ENCODE measurements at regions not wholly inside any gene's neighbourhood (a gene's known extent, or its start where the extent isn't known, plus 50 kb on each side); places are given as distances from the start of the nearest gene placed in this dataset.

- Histone ChIP-seq H4K91ac (replicated peaks; ENCODE audit: insufficient read length, low read length) (no peak overlapping the region), H3K4me2 (ENCODE audit: insufficient read depth in 1 of 2, low read depth in 2 of 2, low read length in 2 of 2) (no peak overlapping the region), H3K14ac (ENCODE audit: insufficient read length) (no peak overlapping the region), H2BK12ac (ENCODE audit: low read depth, low read length) (no peak overlapping the region), H3K9ac (replicated peaks in 1 of 4; ENCODE audit: extremely low read depth in 1 of 4, low read depth in 3 of 4, low read length in 3 of 4) (no peak overlapping the region), H3K4me1 (replicated peaks in 1 of 4; ENCODE audit: control insufficient read depth in 3 of 4, insufficient read depth in 4 of 4, low read length in 3 of 4) (peaks cover 0 to 2% (median 0%) of the 10 kb centered on the region in 4 experiments; a peak in 1 of 7 replicates), H2AFZ (ENCODE audit: low read length) (no peak overlapping the region), H3K36me3 (ENCODE audit: control insufficient read depth in 2 of 4, insufficient read depth in 4 of 4, low read length in 3 of 4) (no peaks in the 10 kb centered on the region), H3K23me2 (ENCODE audit: low read depth, low read length) (no peaks in the 10 kb centered on the region), H3K9me3 (ENCODE audit: insufficient read depth in 2 of 2, low read depth in 1 of 2, low read length in 1 of 2) (peaks cover 8 to 11% of the 10 kb centered on the region in 2 experiments; a peak in 3 of 4 replicates), H2BK5ac (ENCODE audit: low read depth, low read length) (no peak overlapping the region), H2AK5ac (ENCODE audit: low read depth, low read length) (no peak overlapping the region), H4K5ac (ENCODE audit: insufficient read length, low read depth, low read length) (no peak overlapping the region), H3K27ac (ENCODE audit: low read depth, low read length) (no peak overlapping the region), H3K27me3 (replicated peaks in 1 of 4; ENCODE audit: control insufficient read depth in 3 of 4, extremely low read depth in 1 of 4, insufficient read depth in 3 of 4, low read length in 3 of 4) (no peaks in the 10 kb centered on the region; a peak in 1 of 7 replicates), H3K18ac (ENCODE audit: extremely low read depth, low read length) (no peak overlapping the region), H3K4ac (replicated peaks; ENCODE audit: insufficient read length, low read depth, low read length) (no peak overlapping the region), H3K4me3 (ENCODE audit: extremely low read depth in 1 of 4, insufficient read depth in 2 of 4, low read depth in 3 of 4, low read length in 4 of 4) (no peak overlapping the region), H3K23ac (ENCODE audit: insufficient read length) (no peak overlapping the region), H2BK15ac (ENCODE audit: low read length) (no peak overlapping the region; the same call in 1 of the 2 replicates), H4K20me1 (replicated peaks in 1 of 2; ENCODE audit: control insufficient read depth in 1 of 2, insufficient read depth in 2 of 2, low read length in 2 of 2) (no peaks in the 10 kb centered on the region), H3K79me1 (ENCODE audit: low read depth, low read length) (no peaks in the 10 kb centered on the region), H4K8ac (ENCODE audit: extremely low read depth, insufficient read depth, low read length) (no peak overlapping the region), H2BK20ac (ENCODE audit: low read length) (no peak overlapping the region), H2BK120ac (replicated peaks; ENCODE audit: low read depth, low read length) (no peak overlapping the region), H3K56ac (replicated peaks; ENCODE audit: insufficient read length, low read depth, low read length) (no peak overlapping the region), H3K79me2 (ENCODE audit: control insufficient read depth in 1 of 2, insufficient read depth in 2 of 2, low read length in 2 of 2) (no peaks in the 10 kb centered on the region)
- no peak for FAIRE-seq
- WGBS, 2 experiments (ENCODE audit: extremely low coverage in 1 of 2, insufficient coverage in 1 of 2, insufficient read length in 1 of 2, insufficient replicate concordance in 2 of 2, low coverage in 1 of 2, low lambda C conversion rate in 2 of 2, missing lambda C conversion rate in 1 of 2): 87% methylated on average over 6 of the region's 9 CpGs; no CpG with 5 or more reads in 1 of the 2 experiments
- CTCF ChIA-PET (ENCODE audit: partially characterized antibody): no interaction called here
- TF ChIP-seq USF2 (IDR thresholded peaks at IDR 0.05; ENCODE audit: low read length) (no peak), SP4 (IDR thresholded peaks at IDR 0.05; ENCODE audit: low read length) (no peak), TAF7 (optimal IDR thresholded peaks at IDR 0.05; ENCODE audit: borderline replicate concordance, low read depth, low read length) (no peak), KDM4A (IDR thresholded peaks at IDR 0.05; ENCODE audit: low read depth, low read length, severe bottlenecking) (no peak), CEBPB (IDR thresholded peaks at IDR 0.05; ENCODE audit: low read depth, low read length) (no peak), ASH2L (IDR thresholded peaks at IDR 0.05; ENCODE audit: low read length) (no peak), CTBP2 (IDR thresholded peaks at IDR 0.05; ENCODE audit: borderline replicate concordance, insufficient read depth, insufficient read length, low read length) (no peak), SUZ12 (IDR thresholded peaks at IDR 0.05; ENCODE audit: low read length) (no peak), RFX5 (IDR thresholded peaks at IDR 0.05; ENCODE audit: borderline replicate concordance, low read depth, low read length) (no peak), EZH2 (IDR thresholded peaks at IDR 0.05; ENCODE audit: low read depth, low read length, severe bottlenecking) (no peak), GTF2F1 (IDR thresholded peaks at IDR 0.05; ENCODE audit: borderline replicate concordance, low read depth, low read length) (no peak), HDAC6 (IDR thresholded peaks at IDR 0.05; ENCODE audit: low read depth, low read length) (no peak), CBX8 (IDR thresholded peaks at IDR 0.05; ENCODE audit: borderline replicate concordance, low read depth, low read length) (no peak), POU5F1 (IDR thresholded peaks at IDR 0.05; ENCODE audit: low read depth, low read length) (no peak)
- POLR2A ChIA-PET (ENCODE audit: partially characterized antibody): no interaction called here
- no peak for DNase-seq (ENCODE audit: low read depth in 1 of 2, low spot score in 2 of 2)
Observed at GRCh38 chr2:2782007-2782406, 450.9 kb upstream of the MYT1L start.

Measured in H1 (cell line).